ENCODE measurements at regions not wholly inside any gene's neighbourhood (a gene's known extent, or its start where the extent isn't known, plus 50 kb on each side); places are given as distances from the start of the nearest gene placed in this dataset.
"Not testable (repeated sequence)": the region's sequence is repeated elsewhere in the genome, so short reads cannot be mapped to it uniquely, and the experiment has no call there.

GRCh38 chr3:156041856-156042255, 78.5 kb upstream of the KCNAB1 start:
- TF ChIP-seq, protein P1, sequence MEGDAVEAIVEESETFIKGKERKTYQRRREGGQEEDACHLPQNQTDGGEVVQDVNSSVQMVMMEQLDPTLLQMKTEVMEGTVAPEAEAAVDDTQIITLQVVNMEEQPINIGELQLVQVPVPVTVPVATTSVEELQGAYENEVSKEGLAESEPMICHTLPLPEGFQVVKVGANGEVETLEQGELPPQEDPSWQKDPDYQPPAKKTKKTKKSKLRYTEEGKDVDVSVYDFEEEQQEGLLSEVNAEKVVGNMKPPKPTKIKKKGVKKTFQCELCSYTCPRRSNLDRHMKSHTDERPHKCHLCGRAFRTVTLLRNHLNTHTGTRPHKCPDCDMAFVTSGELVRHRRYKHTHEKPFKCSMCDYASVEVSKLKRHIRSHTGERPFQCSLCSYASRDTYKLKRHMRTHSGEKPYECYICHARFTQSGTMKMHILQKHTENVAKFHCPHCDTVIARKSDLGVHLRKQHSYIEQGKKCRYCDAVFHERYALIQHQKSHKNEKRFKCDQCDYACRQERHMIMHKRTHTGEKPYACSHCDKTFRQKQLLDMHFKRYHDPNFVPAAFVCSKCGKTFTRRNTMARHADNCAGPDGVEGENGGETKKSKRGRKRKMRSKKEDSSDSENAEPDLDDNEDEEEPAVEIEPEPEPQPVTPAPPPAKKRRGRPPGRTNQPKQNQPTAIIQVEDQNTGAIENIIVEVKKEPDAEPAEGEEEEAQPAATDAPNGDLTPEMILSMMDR (IDR thresholded peaks at IDR 0.05; ENCODE audit: low read depth, low read length): not testable (repeated sequence)
- not testable (repeated sequence) for TF ChIP-seq POLR2A (IDR thresholded peaks at IDR 0.05; ENCODE audit: extremely low read depth, insufficient read length); MYC (IDR thresholded peaks at IDR 0.05; ENCODE audit: low read depth, low read length)
- TF ChIP-seq, protein P2, sequence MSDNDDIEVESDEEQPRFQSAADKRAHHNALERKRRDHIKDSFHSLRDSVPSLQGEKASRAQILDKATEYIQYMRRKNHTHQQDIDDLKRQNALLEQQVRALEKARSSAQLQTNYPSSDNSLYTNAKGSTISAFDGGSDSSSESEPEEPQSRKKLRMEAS (IDR thresholded peaks at IDR 0.05; ENCODE audit: low read depth, low read length): not testable (repeated sequence)
